ENCODE measurements at regions not wholly inside any gene's neighbourhood (a gene's known extent, or its start where the extent isn't known, plus 50 kb on each side); places are given as distances from the start of the nearest gene placed in this dataset.

DNA sequence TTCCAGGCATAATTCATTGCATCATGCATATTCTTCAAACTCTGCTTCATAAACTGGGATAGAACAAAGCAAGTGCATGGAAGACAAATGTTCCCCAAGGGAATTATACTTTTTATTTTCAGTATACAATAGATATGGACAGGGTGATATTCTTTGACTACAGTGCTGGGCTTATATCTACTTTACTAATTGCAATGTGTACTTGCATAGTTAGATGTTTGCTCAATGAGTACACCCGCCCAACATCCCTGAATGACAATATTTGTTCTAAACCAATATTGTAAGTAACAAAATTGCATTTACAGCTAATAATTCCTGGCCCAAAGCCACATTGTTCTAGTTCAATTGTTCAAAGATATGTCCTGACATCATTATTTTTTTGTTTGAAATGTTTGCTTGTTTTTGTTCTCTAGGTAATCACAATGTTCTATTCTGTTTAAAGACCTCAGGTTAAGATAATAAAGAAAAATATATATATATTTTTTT, 171.4 kb downstream of the PTN start:
- H3K36me3 Mint-ChIP-seq, result no peaks in the 10 kb centered on the region
- ATAC-seq, result no peak

DNA sequence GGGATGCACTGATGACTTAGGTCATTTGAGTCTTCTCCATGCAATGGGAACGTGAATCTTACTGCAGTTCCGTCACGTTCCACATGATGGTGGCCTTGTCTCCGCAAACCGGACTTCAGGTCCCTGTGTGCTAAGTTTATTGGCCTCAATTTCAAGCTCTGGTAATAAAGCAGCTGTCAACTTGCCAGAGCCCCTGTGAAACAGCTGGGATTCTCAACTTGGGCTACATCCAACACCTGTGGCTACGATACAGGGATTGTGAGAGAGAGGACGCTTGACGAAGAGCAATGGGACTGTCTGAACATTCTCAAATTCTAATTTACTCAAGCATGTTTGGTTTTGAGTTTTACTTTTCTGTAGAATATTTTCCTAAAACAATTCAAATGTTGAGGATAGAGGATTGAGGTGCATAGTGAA, 174.2 kb downstream of the PTN start:
- no peaks in the 10 kb centered on the region for H3K4me1 Mint-ChIP-seq
- H3K36me3 Mint-ChIP-seq, result no peaks in the 10 kb centered on the region
- POLR2A ChIA-PET, result no interaction called here
- H3K9me3 Mint-ChIP-seq, result peaks cover 0 to 14% (median 4%) of the 10 kb centered on the region in 9 donors
- DNase-seq, result no peak
- no peak overlapping the region for H3K27ac Mint-ChIP-seq
- ATAC-seq, result no peak
- H3K27me3 Mint-ChIP-seq, result no peaks in the 10 kb centered on the region
- no peak overlapping the region for H3K4me3 Mint-ChIP-seq

More for the DNA sequence above, 171.4 kb downstream of the PTN start:
- no peak for DNase-seq
- Mint-ChIP-seq H3K4me3 (no peak overlapping the region), H3K4me1 (no peaks in the 10 kb centered on the region), H3K9me3 (peaks cover 0 to 16% (median 4%) of the 10 kb centered on the region in 9 donors), H3K27me3 (no peaks in the 10 kb centered on the region), H3K27ac (no peak overlapping the region)
- POLR2A ChIA-PET, result no interaction called here

DNA sequence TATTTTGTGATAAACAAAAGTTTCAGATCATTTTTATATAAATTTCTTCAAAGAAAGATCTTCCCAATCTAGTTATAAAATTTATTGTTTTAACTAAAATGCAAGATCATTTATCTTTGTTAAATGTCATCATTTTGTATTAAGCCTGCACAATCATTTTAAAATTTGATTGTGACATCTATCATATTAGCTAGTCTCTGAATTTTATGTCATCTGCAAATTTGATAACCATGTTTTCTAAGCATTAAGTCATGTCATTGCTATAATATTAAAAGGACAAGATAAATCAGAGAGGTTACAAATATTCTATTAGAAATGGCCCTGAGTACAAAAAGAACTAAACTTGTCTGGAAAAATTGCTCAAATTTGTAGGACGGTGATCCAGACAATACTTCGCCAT, 175.9 kb downstream of the PTN start:
- Mint-ChIP-seq H3K9me3 (peaks cover 0 to 15% (median 6%) of the 10 kb centered on the region in 9 donors), H3K4me1 (no peaks in the 10 kb centered on the region), H3K27ac (no peak overlapping the region), H3K27me3 (no peaks in the 10 kb centered on the region), H3K36me3 (no peaks in the 10 kb centered on the region), H3K4me3 (no peak overlapping the region)
- POLR2A ChIA-PET, result no interaction called here
- no peak for DNase-seq
- no peak for ATAC-seq

DNA sequence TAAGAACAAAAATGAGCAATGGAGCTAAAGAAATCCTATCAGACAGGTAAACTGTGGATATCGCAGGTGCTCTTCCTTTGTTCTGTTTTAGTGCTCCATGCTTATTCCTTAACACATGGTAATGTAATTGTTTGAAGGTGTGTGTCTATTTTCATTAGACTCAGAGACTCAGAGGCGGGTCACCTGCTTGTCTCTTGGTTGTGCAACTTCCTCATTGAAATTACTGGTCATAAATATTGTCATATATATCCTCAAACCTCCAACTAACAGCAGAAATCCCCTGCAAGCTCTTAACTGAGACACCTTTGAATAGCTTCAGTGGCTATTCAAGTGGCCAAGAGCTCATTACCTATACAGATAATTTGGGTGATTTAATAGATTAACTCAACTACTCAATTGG, 177.2 kb downstream of the PTN start:
- ATAC-seq, result no peak
- DNase-seq, result no peak
- no peak overlapping the region for H3K4me3 Mint-ChIP-seq
- H3K27me3 Mint-ChIP-seq, result no peaks in the 10 kb centered on the region
- no peaks in the 10 kb centered on the region for H3K36me3 Mint-ChIP-seq
- POLR2A ChIA-PET, result no interaction called here
- H3K9me3 Mint-ChIP-seq, result peaks cover 0 to 19% (median 11%) of the 10 kb centered on the region in 9 donors
- H3K4me1 Mint-ChIP-seq, result no peaks in the 10 kb centered on the region
- no peak overlapping the region for H3K27ac Mint-ChIP-seq

- H3K4me1 Mint-ChIP-seq, result no peaks in the 10 kb centered on the region
- POLR2A ChIA-PET, result no interaction called here
- no peaks in the 10 kb centered on the region for H3K36me3 Mint-ChIP-seq
- no peak for DNase-seq
- ATAC-seq, result no peak
- H3K4me3 Mint-ChIP-seq, result no peak overlapping the region
- no peaks in the 10 kb centered on the region for H3K27me3 Mint-ChIP-seq
- H3K9me3 Mint-ChIP-seq, result peaks cover 0 to 24% (median 12%) of the 10 kb centered on the region in 9 donors
- H3K27ac Mint-ChIP-seq, result no peak overlapping the region
Observed at GRCh38 chr7:137165786-137166185, 177.7 kb downstream of the PTN start.

- no peak overlapping the region for H3K27ac Mint-ChIP-seq
- DNase-seq (no peak), ATAC-seq (no peak)
- no peaks in the 10 kb centered on the region for H3K27me3 Mint-ChIP-seq
- H3K4me3 Mint-ChIP-seq, result no peak overlapping the region
- POLR2A ChIA-PET, result no interaction called here
- no peaks in the 10 kb centered on the region for H3K4me1 Mint-ChIP-seq
- peaks cover 0 to 25% (median 12%) of the 10 kb centered on the region in 9 donors for H3K9me3 Mint-ChIP-seq
- H3K36me3 Mint-ChIP-seq, result no peaks in the 10 kb centered on the region
Observed at GRCh38 chr7:137165241-137165640, 178.3 kb downstream of the PTN start.

- ATAC-seq, result no peak
- no peak overlapping the region for H3K27ac Mint-ChIP-seq
- POLR2A ChIA-PET, result no interaction called here
- peaks cover 0 to 26% (median 12%) of the 10 kb centered on the region in 9 donors for H3K9me3 Mint-ChIP-seq
- no peaks in the 10 kb centered on the region for H3K27me3 Mint-ChIP-seq
- H3K36me3 Mint-ChIP-seq, result no peaks in the 10 kb centered on the region
- DNase-seq, result no peak
- H3K4me1 Mint-ChIP-seq, result no peaks in the 10 kb centered on the region
- no peak overlapping the region for H3K4me3 Mint-ChIP-seq
Observed at GRCh38 chr7:137164251-137164650, 179.3 kb downstream of the PTN start.

DNA sequence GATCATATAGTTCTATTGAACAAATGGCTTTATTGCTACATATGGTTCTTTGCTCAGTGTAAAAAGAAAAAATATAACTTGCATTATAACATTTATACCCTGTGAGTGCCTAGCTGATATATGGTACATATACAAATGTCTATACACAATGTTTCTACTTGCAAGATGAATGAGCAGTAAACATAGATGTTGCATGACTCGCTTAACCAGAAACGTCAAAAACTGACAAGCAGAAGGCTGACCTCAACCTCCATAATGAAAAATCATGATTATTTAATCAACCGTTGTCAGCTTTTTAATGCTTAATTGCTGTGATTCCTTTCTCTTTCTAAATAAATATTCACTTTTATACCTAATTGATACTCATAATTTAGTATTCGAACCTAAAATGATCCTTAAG, 183.3 kb downstream of the PTN start:
- no peaks in the 10 kb centered on the region for H3K36me3 Mint-ChIP-seq
- H3K9me3 Mint-ChIP-seq, result peaks cover 9 to 36% (median 13%) of the 10 kb centered on the region in 9 donors
- H3K27ac Mint-ChIP-seq, result no peak overlapping the region
- POLR2A ChIA-PET, result no interaction called here
- no peak overlapping the region for H3K4me3 Mint-ChIP-seq
- DNase-seq (no peak), ATAC-seq (no peak)
- H3K27me3 Mint-ChIP-seq, result no peaks in the 10 kb centered on the region
- H3K4me1 Mint-ChIP-seq, result no peaks in the 10 kb centered on the region

- ATAC-seq (no peak), DNase-seq (no peak)
- peaks cover 3 to 40% (median 10%) of the 10 kb centered on the region in 9 donors for H3K9me3 Mint-ChIP-seq
- POLR2A ChIA-PET, result no interaction called here
- H3K36me3 Mint-ChIP-seq, result no peaks in the 10 kb centered on the region
- no peaks in the 10 kb centered on the region for H3K27me3 Mint-ChIP-seq
- H3K27ac Mint-ChIP-seq, result no peak overlapping the region
- H3K4me3 Mint-ChIP-seq, result no peak overlapping the region
- H3K4me1 Mint-ChIP-seq, result no peaks in the 10 kb centered on the region
Observed at GRCh38 chr7:137157256-137157655, 186.3 kb downstream of the PTN start.

GRCh38 chr7:137151690-137152052, 191.9 kb downstream of the PTN start:
- Mint-ChIP-seq H3K27me3 (no peaks in the 10 kb centered on the region), H3K4me3 (no peak overlapping the region), H3K4me1 (no peaks in the 10 kb centered on the region), H3K36me3 (no peaks in the 10 kb centered on the region), H3K27ac (no peak overlapping the region), H3K9me3 (peaks cover 0 to 15% (median 2%) of the 10 kb centered on the region in 9 donors)
- POLR2A ChIA-PET, result no interaction called here
- DNase-seq, result no peak
- no peak for ATAC-seq

GRCh38 chr7:137151041-137151689, 192.4 kb downstream of the PTN start:
- Mint-ChIP-seq H3K27me3 (no peaks in the 10 kb centered on the region), H3K4me1 (no peaks in the 10 kb centered on the region), H3K27ac (no peak overlapping the region), H3K36me3 (no peaks in the 10 kb centered on the region), H3K9me3 (peaks cover 0 to 18% (median 2%) of the 10 kb centered on the region in 9 donors), H3K4me3 (no peak overlapping the region)
- POLR2A ChIA-PET, result no interaction called here
- no peak for ATAC-seq
- DNase-seq, result no peak

DNA sequence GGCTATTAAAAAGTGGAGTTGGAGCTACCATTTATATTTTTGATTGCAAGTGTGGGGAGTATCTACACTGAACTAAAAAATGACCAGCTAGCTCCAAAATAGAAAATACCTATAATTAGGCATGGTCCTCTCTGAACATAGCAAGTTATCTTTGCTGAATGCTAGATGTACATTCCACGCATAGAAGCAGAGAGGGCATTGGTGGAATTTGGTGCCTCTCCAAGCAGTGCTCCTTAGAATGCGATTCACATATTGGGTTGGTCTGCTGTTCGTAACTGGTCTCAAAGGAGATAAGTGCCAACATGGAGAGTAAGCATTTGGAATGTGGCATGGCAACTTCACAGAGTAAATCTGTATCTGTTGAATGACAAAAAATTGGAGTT, 196.2 kb downstream of the PTN start:
- DNase-seq, result no peak

DNA sequence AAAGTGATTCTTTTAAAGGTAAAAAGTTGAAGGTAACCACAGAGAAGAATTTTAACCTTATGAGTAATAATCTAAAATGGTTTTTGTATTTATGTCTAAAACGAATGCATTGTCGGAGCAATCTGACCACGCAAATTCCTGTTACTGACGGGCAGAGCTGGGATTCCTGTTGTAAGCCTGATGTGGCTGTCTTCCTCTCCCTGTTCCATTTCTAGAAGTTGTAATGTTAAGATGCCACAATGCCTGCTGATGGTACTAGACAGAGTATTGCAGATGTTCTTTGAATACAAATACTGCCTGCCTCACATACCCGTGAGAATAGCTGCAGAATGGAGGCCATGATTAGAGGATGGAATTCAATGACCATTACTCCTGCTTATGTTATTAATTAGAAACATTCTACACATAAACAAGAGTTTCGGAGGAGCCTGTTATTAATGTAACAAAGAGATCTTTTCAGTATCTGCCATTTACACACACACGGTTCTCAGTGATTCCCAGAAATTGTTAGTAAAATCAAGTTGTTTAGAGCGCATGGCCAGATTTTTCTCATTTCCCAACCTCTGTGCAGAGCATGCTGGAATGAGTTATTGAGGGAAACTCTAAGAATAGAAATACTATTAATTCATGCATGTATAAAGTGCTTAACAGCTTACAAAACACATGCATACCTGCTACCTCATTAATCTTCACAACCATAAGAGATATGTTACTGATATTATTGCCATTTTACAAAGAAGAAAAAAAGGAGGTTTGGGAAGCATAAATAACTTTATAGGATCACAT, 196.8 kb downstream of the PTN start:
- no peaks in the 10 kb centered on the region for H3K27me3 Mint-ChIP-seq
- H3K36me3 Mint-ChIP-seq, result no peaks in the 10 kb centered on the region
- H3K4me1 Mint-ChIP-seq, result no peaks in the 10 kb centered on the region
- DNase-seq (no peak), ATAC-seq (no peak)
- peaks cover 0 to 23% (median 7%) of the 10 kb centered on the region in 9 donors for H3K9me3 Mint-ChIP-seq
- no peak overlapping the region for H3K4me3 Mint-ChIP-seq
- POLR2A ChIA-PET, result no interaction called here
- no peak overlapping the region for H3K27ac Mint-ChIP-seq

More for the DNA sequence above, 196.2 kb downstream of the PTN start:
- no peaks in the 10 kb centered on the region for H3K27me3 Mint-ChIP-seq
- H3K36me3 Mint-ChIP-seq, result no peaks in the 10 kb centered on the region
- POLR2A ChIA-PET, result no interaction called here
- H3K4me3 Mint-ChIP-seq, result no peak overlapping the region
- no peak overlapping the region for H3K27ac Mint-ChIP-seq
- ATAC-seq, result no peak
- H3K4me1 Mint-ChIP-seq, result no peaks in the 10 kb centered on the region
- H3K9me3 Mint-ChIP-seq, result peaks cover 2 to 22% (median 7%) of the 10 kb centered on the region in 9 donors
